ENCODE measurements at regions not wholly inside any gene's neighbourhood (a gene's known extent, or its start where the extent isn't known, plus 50 kb on each side); places are given as distances from the start of the nearest gene placed in this dataset.

DNA sequence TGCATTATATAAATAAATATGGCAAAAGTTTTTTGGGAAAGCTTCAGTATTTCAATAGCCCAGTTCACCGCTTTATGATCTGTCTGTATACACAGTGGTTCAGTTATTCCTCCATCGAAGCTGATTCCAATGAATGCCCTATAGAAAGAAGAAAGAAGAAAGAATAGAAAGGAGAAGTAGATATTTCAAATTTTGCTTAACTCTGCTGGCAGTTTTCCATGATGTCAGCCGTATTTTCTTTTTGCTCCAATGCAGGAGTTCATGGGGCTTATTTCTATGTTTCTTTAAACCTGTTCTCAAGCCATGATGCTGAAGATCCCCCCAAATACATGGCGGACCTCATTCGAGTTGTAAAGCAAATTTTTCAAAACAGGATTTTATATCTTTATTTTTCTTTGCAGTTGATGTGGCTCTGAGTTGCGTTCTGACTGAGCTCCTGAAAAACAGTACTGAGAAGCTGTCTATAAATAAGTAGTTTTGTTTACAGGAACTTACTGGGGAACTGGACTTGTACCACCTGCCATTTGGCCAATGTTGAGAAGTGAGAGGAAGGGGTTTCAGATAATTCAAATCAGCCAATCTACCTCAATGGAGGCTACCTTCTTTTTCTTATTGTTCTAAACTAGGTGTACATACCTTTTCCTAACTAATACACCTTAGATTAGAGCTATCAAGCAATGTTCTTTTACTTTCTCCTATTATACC, 418.5 kb upstream of the MEF2C start:
- no peak for DNase-seq

DNA sequence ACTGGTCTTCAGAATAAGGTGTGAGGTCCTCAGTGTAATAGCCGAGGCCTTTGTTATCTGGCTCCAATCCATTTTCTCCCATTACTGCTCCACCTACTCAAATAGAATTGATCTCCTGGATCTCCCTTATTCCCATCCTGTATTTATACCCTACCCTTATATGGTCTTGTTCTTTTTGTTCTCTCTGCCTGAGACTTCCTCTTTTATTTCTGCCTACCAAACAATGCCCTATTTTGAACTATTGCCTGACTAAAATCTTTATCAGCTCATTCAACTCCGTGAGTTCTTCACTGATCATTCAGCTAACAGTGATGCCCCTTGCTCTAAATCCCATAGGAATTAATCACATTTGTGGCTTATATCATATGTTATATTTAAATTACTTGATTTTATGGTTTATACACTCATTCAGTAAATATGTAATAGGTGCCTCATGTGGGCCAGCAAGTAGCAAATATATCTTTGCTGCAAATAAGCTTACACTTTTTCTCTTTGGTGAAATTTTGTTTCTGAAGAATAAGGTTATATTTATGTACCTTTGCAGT, 417.5 kb upstream of the MEF2C start:
- DNase-seq, result no peak

DNA sequence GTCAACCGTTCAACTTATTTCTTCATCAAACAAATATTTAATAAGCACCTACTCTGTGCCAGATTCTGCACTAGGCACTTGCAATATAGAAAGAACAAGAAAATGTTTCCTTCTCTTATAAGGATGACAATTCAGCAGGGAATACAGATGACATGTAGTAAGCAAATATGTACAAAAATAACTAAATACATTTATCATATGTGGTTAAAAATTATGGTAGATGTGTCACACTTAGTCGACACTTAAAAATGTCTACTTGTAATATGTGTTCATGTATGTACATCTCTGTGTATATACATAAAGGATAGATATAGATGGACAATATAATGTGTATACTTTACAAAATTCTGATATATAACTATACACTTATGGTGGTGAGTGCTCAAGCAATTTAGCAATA, 417.0 kb upstream of the MEF2C start:
- no peak for DNase-seq

DNA sequence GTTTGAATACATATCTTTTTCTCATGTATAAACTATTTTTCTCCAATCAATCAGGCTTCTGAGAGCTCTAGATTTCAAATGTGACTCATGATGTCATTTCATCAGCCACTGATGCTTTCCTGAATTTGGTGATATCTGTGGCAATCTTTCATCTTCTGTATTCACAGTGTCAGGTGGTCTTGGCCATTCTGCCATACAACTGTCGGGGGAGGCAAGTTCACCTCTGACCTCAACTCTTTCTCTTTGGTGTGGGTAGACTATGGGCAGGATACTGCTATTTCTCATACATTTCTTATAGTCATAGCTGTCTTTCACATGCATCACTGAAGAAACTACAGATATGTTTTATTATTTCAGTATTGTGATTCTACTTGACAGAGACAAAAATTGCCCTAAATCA, 414.1 kb upstream of the MEF2C start:
- no peak for DNase-seq

DNA sequence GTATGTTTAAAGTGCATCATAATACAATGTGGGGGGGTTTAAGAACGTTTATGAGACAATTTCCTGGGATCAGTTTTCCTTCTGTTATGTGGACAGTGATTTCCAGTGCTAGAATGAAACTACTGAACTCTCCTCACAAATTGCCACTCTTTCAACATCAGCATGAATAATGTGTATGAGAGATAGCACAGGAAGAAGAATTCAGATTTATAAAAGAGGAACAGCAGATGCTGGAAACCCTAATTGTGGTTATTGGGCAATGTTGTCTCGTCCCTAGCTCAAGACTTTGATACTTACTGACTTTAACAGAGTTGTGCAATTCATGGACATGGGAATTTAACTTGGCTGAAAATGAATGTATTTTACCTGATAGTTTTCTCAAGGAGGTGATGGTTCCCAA, 410.8 kb upstream of the MEF2C start:
- DNase-seq, result no peak

DNA sequence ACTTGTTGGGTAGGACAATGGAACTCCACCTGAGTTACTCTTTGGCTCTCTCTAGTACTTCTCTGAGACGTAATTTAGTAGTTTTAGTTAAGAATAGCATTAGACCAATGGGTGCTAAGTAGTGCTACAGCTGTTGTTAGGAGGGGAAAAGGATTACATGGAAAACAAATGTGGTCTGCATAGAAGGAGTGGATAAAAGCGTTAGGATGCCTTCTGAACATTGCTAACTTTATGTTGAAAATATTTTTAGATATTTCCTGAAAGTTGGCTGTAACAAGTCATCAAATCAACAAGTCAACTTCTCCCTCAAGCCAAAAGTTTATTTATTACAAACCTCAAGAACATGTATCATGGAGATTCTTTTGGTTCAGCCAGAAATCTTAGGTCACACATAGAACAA, 409.5 kb upstream of the MEF2C start:
- DNase-seq, result no peak

DNA sequence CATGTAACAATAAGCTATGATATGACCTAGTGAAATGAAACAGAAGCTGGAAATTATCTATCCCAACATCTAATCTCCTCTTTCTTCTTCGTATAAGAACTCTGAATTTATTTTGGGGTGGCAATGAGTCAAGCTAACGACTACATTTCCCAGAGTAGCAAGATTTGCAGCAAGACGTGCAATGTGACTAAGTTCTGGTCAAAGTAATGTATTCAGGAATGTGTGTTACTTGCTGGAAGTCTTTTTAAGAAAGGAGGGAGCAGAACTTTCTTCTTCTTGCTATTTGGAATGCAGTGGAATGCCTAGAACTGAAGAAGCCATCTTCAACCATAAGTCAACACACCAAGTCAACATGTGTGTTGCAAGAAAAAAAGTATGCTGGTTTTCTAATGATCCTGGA, 406.6 kb upstream of the MEF2C start:
- DNase-seq, result no peak

DNA sequence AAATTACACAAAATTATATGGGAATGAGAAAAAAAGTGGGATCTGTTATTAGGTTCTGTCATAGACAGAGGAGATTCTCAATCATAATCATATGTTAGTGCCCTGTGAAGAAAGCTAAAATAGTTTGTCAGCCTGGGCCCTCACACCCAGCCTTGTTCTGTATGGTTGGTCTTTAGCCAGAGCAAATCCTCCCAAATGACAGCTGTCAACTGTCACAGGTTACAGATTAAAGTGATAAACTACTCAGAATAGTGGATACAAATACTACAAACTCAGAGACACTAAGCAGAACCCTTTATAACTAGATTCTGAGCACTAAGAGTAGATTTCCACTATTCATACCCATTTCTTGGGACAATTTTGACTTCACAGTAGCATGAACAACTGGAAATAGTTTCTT, 405.0 kb upstream of the MEF2C start:
- DNase-seq, result no peak

DNA sequence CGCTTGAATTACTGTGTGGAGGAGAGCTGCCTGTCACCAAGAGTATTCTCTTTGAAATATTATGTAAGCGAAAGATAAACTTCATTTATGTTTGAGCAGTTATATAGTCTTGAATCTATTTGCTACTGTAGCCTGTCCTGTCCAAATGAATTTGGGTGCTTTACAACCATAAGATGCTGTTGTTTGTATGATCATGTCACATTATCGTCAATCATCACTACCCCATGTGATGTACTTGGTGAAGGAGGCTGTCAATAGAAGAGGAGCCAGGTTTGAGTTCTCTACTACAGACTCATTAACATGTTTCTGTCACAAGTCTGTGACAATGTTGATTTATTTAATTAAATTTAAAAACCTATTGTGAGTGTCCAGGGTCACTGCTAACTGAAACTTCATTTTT, 403.3 kb upstream of the MEF2C start:
- DNase-seq, result no peak

DNA sequence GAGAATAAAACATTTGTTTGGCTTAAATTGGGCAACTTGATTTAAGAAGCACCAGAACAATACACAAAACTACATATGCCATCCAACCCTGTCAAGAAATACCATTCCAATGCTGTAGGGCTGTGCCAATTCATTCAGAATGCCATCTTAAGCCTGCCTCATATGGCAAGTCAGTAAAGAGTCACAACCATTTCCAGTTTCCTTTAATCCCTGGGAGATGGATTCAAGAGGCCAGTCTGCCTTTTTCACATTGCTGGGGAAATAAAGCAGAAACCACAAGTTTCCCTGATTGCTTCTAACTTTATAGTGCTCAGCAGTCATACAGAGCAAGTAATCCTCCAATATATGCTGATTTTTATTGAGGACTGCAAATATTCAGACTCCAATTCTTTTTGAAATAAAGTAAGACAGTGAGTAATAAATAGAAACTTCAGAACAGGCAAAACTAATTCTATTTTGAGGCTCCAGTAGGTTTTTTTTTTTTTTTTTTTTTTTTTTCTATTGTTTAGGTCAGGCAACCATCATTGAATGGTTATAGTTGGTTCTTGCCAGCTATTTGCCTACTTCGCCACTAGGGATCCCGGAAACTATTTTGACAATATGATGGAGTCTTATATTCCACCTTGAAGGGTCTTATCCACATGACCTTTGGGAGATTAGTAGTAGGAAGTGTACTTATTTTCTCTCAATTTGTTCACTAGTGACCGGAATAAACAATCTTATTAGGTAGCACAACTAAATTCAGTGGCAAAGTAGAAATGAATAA, 400.9 kb upstream of the MEF2C start:
- no peak for DNase-seq

DNA sequence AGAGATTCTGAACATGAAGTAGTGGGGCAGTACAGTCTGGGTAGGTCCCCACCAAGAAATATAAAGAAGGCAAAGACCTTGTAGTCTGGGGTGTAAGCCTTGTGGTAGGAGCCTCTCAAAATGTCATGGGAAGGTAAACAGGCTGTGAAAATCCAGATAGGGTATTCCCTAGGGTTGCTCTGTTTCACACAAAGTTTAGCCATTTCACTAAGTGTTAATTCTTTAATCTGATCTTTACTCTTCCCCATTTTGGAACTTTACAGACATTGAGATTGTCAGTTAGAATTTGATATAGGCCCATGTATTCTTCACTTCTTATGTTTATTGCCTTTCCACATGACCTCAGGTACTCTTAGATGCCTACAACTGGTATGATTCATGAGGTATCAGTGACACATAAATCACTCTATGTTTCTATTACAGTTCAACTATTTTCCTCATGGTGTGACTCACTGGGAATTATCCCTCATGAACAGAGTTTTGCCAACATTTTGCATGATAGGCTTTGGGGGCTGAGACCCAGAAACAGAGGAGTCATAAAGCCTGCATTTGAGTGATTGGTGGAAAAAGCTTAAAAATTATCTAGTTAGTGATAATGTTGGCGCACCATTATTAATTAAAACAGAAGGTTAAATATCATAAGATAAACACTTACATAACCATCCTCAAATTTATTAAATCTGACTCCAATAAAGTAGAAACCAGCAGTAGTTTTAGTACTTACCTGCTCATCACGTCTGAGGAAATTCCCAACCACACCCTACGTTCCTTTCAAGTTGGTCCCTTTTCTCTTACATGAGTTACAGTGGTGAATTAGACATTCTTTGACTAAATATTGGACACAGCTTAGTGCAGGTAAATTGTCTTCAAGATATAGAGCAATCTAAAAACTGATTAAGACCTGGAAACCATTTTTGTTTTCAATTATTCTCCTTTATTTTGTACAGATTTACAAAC, 399.8 kb upstream of the MEF2C start:
- no peak for DNase-seq

DNA sequence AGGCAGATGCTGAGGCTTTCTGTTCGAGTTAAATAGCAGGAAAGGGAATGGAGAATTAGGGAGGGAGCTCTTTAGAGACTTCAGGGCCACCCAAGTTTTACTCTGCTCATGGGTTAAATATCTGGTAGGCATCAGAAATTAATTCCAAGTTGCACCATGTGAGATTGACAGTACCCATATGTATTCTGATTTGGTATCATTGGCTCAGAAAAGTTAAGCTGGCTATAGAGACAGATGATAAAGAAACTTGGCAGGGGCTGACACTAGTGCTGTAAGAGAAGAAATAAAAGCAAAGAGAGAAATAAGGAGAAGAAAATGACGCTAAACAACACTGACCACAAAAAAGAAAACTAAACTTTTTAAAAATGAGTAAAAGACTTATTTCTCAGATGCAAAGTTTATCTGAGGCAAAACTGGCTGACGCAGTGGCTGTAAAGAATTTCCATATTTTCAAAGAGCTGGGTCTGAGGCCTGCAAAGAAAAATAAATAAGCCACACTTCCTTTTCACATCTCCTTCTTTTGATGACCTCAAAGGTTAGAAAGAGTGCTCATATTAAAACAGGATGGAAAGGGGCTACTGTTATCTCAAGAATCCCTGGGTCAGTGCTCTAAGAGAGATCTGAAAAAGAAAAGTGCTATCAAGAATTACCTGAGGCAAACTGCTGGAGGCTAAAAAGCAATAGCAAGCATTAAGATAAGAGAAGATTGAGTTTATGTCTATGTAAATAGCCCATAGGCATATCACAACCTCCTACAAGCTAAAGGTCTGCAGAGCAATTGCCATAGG, 399.0 kb upstream of the MEF2C start:
- no peak for DNase-seq

DNA sequence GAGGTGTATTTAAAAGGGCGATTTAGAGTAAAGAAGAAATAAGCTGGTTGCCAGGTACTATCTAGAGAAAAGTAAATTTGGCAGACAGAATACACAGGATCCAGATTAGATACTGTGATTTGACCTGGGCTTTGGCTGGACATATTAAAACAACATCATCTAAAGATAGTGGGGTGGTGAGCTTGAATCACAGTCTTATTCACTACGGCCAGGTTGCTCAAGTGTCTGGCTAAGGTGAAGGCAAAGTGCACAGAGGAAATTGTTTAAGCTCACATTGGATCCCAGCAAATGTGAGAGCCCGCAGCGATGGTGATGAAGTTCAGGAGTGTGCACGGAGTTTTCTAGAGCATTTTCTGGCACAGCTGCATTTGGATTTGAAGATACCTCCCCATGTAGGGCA, 398.2 kb upstream of the MEF2C start:
- DNase-seq, result no peak

DNA sequence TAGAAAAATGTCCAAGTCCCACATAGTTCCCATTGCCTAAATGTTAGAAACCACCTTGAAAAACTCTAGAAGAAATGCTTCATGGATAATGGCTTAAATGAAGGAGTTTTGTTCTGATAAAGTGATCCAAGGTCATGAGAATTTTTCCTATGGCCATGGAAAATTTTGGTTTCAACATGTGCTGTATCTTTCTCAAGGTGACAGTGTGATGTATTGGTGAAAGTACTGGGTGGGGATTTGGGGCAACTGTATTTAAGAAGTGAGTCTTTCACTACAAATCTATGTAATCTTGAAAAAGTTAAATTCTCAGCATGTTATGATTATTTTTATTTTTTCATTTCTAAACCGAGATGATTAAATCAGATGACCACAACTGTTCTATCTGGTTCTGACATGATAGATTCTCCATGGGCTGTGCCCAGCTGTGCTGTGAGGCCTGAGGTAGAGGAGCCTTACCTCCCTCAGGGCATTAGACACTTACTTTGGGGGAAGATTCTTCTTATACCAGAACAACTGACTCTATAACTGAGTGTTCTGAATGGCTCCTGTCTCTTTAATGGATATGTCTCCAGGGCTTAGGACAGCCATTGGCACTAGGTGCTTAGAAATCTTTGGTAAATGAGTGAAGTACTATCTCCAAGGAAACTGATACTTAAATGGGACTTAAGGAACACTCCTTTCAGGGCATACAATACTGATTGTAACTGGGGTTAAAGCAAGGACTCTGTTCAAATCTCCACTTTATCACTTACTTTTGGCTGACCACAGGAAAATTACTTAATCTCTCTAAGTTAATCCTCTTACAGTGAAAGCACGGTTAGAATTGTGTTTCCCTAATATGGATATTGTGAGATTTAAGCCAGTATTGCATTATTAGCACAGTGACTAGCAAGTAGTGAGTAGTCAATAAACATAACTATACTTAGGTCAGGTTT, 397.4 kb upstream of the MEF2C start:
- no peak for DNase-seq

DNA sequence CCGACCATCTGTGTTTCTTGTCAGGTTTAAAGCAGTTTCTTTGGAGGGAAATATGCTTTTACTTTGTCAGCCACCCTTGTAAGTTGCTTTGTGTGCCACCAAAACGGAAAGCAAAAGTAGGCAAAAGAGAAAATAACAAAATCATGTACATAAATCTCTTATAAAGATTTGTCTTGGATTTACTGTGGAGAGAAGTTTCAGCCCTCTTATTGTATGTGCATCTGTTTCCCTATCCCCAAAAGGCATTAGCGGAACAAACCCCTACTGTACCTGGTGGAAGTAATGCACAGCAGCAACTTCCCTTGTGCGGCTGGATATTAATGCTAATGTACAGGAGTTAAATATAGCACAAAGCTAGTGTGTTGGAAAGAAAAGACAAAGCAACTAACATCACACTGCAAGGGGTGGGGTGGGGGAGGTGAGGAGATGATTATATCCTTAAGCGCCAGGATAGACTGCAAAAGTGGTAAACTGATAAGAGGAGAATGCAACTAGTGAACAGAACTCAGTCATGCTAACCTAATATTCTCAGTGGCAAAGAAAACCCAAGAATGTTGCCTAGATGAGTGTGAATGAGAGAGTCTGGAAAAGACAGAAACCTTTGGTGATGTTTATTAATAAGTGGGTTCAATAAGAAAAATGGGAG, 396.5 kb upstream of the MEF2C start:
- no peak for DNase-seq

DNA sequence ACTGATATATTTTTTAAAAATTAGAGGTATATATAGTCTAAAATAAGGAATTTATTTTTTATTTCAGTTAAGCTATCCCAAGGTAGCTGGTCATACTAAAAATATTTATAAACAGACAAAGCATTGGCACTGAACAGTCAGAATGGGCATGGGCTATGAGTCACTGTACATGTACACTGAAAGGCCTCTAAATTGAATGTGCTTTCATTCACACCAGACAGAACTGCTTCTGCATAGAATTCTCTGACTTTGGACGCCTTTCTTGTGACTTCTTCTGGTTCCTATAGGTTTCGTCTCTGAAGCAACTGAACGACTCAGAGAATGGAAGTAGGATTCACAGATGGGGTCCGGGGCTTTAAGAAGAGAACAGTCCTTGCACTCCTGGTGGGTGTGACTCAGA, 394.8 kb upstream of the MEF2C start:
- DNase-seq, result no peak

DNA sequence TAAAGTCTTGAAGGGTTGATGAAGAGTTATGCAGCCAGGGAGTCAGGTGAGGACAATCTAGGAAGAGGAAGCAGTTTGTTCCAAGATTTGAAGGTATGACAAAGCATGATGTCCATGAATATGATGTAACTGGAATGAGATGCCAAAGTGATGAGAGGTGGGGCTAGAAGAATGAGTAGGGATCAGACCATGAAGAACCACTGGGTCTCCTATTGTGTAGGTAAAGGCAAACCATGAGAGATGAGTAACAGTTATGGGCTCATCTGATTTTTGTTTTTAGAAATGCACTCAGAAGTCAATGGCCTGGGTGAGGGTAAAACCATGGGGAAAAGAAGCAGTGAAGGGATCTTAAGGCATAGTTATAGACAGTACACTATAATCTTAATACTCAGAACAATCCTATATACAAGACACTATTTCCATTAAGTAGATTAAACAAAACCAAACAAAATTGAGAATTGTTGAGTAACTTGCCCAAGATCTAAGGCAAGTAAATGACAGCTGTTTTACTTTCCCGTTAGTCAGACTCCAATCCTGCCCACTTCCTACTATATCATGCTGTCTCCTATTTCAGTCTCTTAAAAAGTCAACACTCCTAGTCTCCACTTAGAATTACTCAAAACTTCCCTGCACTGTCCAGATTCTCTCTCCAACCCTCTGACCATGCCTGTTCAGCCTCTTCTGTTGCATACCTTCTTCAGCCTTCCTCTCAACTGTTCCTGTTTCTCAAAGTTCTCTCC, 393.8 kb upstream of the MEF2C start:
- no peak for DNase-seq

DNA sequence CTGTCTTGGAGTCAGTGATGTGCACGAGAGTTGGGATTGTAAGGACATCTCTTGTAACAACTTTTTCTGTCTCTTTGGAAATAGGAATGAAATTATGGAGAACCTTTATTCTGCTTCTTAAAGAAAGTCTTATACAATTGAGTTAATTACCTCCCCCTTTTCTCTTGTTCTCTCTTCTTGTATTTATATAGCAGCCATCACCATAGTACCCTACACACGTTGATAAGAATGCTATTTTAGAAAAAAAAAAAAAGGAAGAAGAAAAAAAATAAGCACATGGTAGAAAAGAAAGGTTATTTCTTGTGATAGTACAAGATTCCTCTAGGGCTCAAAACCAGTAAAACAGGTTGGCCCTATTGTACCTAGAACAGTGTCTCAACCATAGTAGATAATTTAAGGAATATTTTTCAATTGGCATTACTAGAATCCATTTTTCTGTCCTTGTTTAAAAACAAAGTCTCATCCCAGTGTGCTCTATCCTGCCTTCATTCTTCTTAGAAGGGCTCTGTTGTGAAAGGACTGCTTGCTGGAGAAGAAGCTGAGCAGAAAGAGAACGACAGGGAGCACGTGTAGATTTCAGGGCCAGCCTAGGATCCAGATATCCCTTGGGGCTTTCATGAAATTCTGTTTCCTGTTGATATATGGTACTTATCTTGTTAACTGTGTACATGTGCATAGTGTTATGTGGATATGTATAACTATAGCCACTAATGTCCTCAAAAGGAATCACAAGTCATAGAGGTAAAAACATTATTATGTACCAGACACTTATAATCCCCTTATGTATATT, 392.3 kb upstream of the MEF2C start:
- no peak for DNase-seq

Measured in muscle of arm (tissue), 1 donor.